IgD-negative memory B cell (primary cell): ENCODE measurements at regions not wholly inside any gene's neighbourhood (a gene's known extent, or its start where the extent isn't known, plus 50 kb on each side); places are given as distances from the start of the nearest gene placed in this dataset.
"Not testable (repeated sequence)": the region's sequence is repeated elsewhere in the genome, so short reads cannot be mapped to it uniquely, and the experiment has no call there.

Source experiments
- H3K27ac Mint-ChIP-seq, 3 donors: one replicate each; pipeline ENCODE4 v1.8.0; 2020 to 2022; ENCODE audit warnings: mild to moderate bottlenecking in 3 of 3, mixed read lengths in 3 of 3, moderate library complexity in 1 of 3
- H3K27me3 Mint-ChIP-seq: one replicate; pipeline ENCODE4 v1.8.0; 2021; ENCODE audit warnings: mixed read lengths
- H3K36me3 Mint-ChIP-seq: one replicate; pipeline ENCODE4 v1.8.0; 2020; ENCODE audit warnings: mild to moderate bottlenecking, mixed read lengths
- H3K4me1 Mint-ChIP-seq, 3 donors: one replicate each; pipeline ENCODE4 v1.8.0; 2020 to 2022; ENCODE audit warnings: mixed read lengths in 3 of 3, mild to moderate bottlenecking in 1 of 3
- H3K4me3 Mint-ChIP-seq, 4 donors: one replicate each; pipeline ENCODE4 v1.8.0; 2020 to 2022; ENCODE audit warnings: mild to moderate bottlenecking in 4 of 4, mixed read lengths in 4 of 4, moderate library complexity in 3 of 4
- H3K9me3 Mint-ChIP-seq, 3 donors: one replicate each; pipeline ENCODE4 v1.8.0; 2020 to 2021; ENCODE audit warnings: mixed read lengths in 3 of 3, mild to moderate bottlenecking in 1 of 3

DNA sequence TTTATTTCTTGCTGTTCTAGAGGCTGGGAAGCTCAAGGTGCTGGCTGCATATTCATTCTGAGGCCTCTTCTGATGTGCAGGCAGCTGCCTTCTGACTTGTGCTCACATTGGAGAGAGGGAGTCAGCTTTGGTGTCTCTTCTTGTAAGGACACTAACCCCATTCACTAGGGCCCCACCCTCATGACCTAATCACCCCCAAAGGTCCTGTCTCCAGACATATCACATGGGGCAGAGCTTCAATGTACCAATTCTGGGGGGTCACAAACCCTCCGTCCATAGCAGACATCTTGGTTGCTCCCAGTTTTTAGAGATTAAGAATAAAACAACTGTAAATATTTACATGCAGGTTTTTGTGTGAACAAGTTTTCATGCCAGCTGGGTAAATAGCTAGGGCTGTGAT is 109.1 kb downstream of the RTP5 start:
- H3K4me1 Mint-ChIP-seq, result peaks cover 12 to 21% (median 19%) of the 10 kb centered on the region in 3 donors
- peaks cover 7% of the 10 kb centered on the region for H3K36me3 Mint-ChIP-seq
- no peaks in the 10 kb centered on the region for H3K9me3 Mint-ChIP-seq
- peak overlapping the region in 2 of 4 donors; percentile 67 to 84 for H3K4me3 Mint-ChIP-seq
- peak overlapping the region in 2 of 3 donors; percentile 23 to 69 for H3K27ac Mint-ChIP-seq
- H3K27me3 Mint-ChIP-seq, result no peaks in the 10 kb centered on the region

DNA sequence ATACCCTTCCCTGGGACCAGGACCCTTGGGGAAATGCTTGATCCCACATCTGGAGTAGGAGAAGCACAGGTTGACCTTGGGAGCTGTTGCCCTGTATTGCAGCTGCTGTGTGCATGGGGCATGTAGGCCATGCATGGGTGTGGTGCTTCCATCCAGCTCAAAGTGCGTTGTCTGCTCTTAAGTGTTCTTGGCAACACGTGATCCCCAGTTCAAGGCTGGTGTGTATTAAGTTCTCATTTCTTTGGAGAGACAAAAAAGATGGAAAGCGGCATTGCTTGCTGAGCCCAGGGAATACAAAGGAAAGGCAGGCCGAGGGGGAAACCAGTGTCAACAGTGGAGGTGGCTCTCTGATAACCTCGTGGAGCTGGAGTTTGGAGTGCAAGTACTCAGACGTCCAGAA is 110.7 kb downstream of the RTP5 start:
- Mint-ChIP-seq H3K9me3 (no peaks in the 10 kb centered on the region), H3K36me3 (peaks cover 7% of the 10 kb centered on the region), H3K27ac (peak overlapping the region in 1 of 3 donors; percentile 69), H3K4me1 (peaks cover 24 to 32% (median 25%) of the 10 kb centered on the region in 3 donors), H3K4me3 (peak overlapping the region in 1 of 4 donors; percentile 67), H3K27me3 (no peaks in the 10 kb centered on the region)

DNA sequence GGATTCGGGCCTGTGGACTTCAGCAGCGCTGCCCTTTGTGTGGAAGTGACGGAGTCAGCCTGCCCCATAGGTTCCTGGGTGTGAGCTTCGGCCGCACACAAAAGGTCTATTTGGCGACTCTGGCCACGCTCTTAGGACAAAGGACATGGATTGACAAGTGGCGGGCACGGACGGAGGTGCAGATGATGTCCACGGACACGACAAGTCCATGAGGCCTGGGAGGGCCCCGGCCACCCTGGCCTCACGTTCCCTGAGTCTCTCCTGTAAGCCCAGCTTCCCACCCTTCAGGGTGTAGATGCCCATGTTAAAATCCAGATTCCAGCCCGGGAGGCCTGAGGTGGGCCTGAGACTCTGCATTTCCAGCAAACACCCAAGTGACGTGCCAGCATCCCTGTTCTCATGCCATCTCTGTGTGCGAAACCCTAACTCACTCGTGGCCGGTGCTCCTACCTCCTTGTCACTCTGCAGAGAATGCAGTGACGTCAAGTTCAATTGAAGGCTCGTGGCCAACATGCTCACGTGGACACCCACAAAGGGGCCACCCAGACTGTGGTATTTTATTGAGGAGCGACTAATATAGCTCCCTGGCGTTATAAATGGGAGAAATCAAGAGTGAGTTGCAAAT is 111.7 kb downstream of the RTP5 start:
- H3K4me1 Mint-ChIP-seq, result peaks cover 27 to 36% (median 29%) of the 10 kb centered on the region in 3 donors
- H3K27me3 Mint-ChIP-seq, result no peaks in the 10 kb centered on the region
- peaks cover 0 to 3% (median 0%) of the 10 kb centered on the region in 3 donors for H3K9me3 Mint-ChIP-seq
- no peak overlapping the region for H3K4me3 Mint-ChIP-seq
- peak overlapping the region in 2 of 3 donors; percentile 69 to 76 for H3K27ac Mint-ChIP-seq
- peaks cover 7% of the 10 kb centered on the region for H3K36me3 Mint-ChIP-seq

DNA sequence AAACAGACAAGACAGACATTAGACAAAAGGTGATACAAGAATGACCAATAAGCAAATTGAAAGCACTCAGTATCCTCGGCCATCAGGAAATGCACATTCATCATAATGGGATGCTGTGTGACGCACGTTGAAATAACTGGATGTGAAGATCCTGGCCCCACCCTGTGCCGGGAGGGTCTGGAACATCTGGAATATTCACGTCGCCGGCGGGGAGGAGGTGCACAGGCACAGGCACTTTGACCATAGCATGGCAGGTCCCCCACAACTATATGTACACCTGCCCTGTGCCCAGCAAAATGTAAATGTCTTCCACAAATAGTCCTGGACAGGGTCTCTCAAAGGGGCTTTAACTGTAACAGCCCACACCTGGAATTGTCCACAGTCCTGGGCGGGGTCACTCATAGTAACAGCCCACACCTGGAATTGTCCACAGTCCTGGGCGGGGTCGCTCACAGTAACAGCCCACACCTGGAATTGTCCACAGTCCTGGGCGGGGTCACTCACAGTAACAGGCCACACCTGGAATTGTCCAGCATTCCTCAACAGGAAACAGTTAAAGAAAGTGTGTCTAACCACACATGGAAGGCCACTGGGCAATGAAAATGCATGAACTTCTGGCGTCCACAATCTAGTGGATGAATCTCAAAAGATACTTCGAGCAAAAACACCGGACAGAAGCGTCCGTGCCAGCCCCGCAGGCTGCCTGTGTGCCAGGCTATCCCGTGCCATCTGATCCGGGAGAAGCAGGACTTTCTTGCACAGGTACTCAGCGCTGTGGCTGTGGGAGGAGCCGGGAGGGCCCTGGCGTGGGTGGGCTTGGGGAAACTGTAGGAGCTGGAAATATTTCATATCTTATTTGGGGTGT is 113.4 kb downstream of the RTP5 start:
- H3K4me3 Mint-ChIP-seq, result peak overlapping the region in 1 of 4 donors; percentile 32
- peaks cover 22 to 27% (median 22%) of the 10 kb centered on the region in 3 donors for H3K4me1 Mint-ChIP-seq
- peaks cover 6% of the 10 kb centered on the region for H3K36me3 Mint-ChIP-seq
- no peaks in the 10 kb centered on the region for H3K27me3 Mint-ChIP-seq
- H3K9me3 Mint-ChIP-seq, result peaks cover 0 to 3% (median 0%) of the 10 kb centered on the region in 3 donors
- peak overlapping the region in 2 of 3 donors; percentile 82 to 87 for H3K27ac Mint-ChIP-seq

DNA sequence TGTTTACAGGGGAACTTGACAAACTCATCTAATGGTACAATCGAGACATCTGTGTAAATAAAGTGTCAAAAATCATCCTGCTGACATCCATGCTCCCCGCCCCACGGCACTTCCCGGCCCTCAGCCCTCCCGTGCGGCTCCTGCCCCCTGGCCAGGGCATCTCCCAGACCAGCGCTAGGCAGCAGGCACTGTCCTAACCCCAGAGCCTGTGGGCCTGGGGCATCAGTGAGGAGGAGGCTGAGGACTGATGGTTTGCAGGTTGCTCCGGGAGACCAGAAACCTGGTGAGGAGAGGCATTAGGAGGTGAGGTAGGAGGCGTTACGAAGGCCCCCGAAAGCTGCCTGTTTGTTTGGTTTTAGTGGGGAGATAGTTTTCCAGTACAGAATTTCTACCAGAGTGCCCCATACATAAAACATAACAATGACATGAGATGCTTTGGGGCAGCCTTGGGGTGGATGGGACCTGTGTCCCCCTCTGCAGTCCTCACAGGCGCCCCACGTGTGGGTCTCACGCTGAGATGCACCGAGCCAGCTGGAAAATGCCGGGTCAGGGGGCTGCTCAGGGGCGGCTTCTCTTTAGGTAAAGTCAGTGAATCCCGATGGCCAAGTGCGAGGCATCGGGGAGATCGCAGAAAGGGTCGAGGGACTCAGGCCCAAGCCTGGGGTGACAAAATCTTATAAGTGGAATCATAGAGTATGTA is 114.2 kb downstream of the RTP5 start:
- peaks cover 5% of the 10 kb centered on the region for H3K36me3 Mint-ChIP-seq
- peak overlapping the region; percentile 57 to 72 (median 62) for H3K4me3 Mint-ChIP-seq
- peak overlapping the region; percentile 87 to 96 (median 96) for H3K27ac Mint-ChIP-seq
- peaks cover 16 to 27% (median 19%) of the 10 kb centered on the region in 3 donors for H3K4me1 Mint-ChIP-seq
- H3K9me3 Mint-ChIP-seq, result peaks cover 0 to 3% (median 0%) of the 10 kb centered on the region in 3 donors
- no peaks in the 10 kb centered on the region for H3K27me3 Mint-ChIP-seq

DNA sequence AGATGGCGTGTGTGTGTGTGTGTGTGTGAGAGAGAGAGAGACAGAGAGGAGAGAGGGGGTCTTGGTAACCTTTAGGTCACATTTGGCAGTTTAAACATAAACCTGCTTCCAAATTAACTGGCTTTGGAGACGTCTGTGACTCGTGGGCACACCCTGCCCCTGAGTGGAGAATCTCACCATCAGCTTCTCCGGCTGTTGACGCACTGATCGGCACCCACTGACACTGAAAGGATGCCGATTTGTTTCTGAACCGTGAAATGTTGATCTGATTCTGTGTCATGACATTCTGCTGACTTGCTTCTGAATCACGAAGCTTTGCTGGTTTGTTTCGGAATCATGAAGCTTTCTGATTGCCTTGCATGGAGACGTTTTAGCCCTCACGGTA is 114.7 kb downstream of the RTP5 start:
- Mint-ChIP-seq H3K36me3 (peaks cover 4% of the 10 kb centered on the region), H3K4me3 (peak overlapping the region in 3 of 4 donors; percentile 57 to 77 (median 58)), H3K9me3 (peaks cover 0 to 3% (median 0%) of the 10 kb centered on the region in 3 donors), H3K27ac (peak overlapping the region; percentile 87 to 96 (median 96)), H3K27me3 (no peaks in the 10 kb centered on the region), H3K4me1 (peaks cover 16 to 28% (median 20%) of the 10 kb centered on the region in 3 donors)

DNA sequence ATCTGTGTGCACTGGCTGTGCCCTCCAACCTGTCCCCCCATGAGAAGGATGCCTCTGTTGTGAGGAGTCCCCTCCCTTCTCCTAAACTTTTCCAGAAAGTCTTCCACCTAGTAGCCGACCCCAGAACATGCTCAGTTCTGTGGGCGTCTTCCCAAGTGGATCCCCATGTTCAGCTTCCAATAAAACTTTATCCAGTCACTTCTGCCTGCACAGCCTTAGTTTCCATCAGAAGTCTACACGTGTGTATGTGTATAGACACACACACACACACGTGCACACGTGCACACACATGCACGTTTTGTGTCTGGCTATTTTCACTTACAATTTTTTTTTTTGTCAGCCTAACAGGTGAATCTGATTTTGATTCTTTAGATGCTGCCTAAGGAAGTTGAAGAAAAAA is 115.1 kb downstream of the RTP5 start:
- peaks cover 0 to 3% (median 0%) of the 10 kb centered on the region in 3 donors for H3K9me3 Mint-ChIP-seq
- peaks cover 4% of the 10 kb centered on the region for H3K36me3 Mint-ChIP-seq
- H3K4me3 Mint-ChIP-seq, result peak overlapping the region; percentile 25 to 77 (median 64)
- H3K27ac Mint-ChIP-seq, result peak overlapping the region; percentile 87 to 96 (median 96)
- H3K27me3 Mint-ChIP-seq, result no peaks in the 10 kb centered on the region
- peaks cover 16 to 29% (median 23%) of the 10 kb centered on the region in 3 donors for H3K4me1 Mint-ChIP-seq

DNA sequence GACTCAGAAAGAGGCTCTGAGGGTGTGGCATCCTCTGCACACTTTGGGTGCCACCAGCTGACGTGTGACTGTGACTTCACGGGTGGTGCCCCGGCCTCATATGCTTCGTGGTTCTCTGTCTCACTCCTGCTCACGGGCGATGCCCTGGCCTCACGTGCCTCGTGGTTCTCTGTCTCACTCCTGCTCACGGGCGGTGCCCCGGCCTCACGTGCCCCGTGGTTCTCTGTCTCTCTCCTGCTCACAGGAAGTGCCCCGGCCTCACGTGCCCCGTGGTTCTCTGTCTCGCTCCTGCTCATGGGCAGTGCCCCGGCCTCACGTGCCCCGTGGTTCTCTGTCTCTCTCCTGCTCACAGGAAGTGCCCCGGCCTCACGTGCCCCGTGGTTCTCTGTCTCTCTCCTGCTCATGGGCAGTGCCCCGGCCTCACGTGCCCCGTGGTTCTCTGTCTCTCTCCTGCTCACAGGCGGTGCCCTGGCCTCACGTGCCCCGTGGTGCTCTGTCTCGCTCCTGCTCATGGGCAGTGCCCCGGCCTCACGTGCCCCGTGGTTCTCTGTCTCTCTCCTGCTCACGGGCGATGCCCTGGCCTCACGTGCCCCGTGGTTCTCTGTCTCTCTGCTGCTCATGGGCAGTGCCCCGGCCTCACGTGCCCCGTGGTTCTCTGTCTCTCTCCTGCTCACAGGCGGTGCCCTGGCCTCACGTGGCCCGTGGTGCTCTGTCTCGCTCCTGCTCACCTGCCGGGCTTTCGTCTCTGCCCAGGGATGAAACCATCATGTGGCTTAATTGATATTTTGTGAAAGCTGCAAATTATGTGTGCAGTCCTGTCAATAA is 115.8 kb downstream of the RTP5 start:
- Mint-ChIP-seq H3K4me1 (peaks cover 16 to 27% (median 23%) of the 10 kb centered on the region in 3 donors), H3K27ac (peak overlapping the region; percentile 87 to 96 (median 96)), H3K4me3 (peak overlapping the region; percentile 16 to 77 (median 68))
- not testable (repeated sequence) for H3K27me3 Mint-ChIP-seq, H3K9me3 Mint-ChIP-seq, H3K36me3 Mint-ChIP-seq

DNA sequence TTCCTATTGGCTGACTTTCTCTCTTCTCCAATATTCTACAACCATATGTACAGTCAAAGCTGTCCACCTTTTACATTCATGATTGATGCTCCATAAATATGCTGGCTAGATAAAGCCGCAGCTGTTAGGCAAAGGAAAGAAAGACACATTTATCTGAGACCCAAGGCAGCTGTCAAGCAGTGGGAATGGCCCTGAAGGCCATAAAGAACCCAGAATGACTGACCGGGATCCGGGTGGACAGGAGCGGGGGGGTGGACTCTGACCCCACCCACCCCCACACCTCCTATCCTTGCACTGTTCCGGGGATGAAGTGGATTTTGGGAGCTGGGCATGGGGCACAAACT is 116.4 kb downstream of the RTP5 start:
- H3K4me1 Mint-ChIP-seq, result peaks cover 16 to 27% (median 26%) of the 10 kb centered on the region in 3 donors
- no peaks in the 10 kb centered on the region for H3K27me3 Mint-ChIP-seq
- H3K4me3 Mint-ChIP-seq, result peak overlapping the region in 3 of 4 donors; percentile 1 to 77 (median 58)
- peaks cover 5% of the 10 kb centered on the region for H3K36me3 Mint-ChIP-seq
- peaks cover 0 to 3% (median 0%) of the 10 kb centered on the region in 3 donors for H3K9me3 Mint-ChIP-seq
- H3K27ac Mint-ChIP-seq, result peak overlapping the region; percentile 87 to 96 (median 96)

DNA sequence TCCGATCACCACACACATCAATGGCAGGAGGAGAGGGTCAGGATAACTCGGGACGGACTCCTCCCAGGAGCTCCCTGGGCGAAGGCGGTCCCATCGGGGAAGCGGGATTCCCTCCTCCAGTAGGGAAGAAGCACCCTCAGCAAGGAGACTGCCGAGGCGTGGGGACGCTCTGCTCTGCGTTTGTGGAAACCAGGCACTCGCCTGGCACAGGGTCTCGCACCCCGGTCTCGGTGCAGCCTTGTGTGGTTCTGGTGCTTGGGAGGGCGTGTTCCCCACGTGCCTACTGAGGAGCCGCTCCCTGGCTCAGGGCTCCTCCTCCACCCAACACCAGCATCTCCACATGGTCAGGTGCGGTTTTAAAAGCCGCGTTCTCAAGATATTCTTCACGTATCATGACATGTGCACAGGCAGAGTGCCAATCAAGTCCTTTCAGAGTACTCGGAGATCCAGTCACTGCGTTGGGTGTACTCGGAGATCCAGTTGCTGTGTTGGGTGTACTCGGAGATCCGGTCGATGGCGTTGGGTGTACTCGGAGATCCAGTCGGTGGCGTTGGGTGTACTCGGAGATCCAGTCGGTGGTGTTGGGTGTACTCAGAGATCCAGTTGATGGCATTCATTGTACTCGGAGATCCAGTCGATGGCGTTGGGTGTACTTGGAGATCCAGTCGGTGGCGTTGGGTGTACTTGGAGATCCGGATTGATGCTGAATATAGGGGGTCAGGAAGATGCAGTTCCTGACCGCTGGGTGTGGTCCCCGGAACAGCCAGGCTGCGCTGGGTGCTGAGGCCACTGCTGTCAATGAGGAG is 117.5 kb downstream of the RTP5 start:
- peaks cover 0 to 3% (median 0%) of the 10 kb centered on the region in 3 donors for H3K9me3 Mint-ChIP-seq
- H3K36me3 Mint-ChIP-seq, result peaks cover 5% of the 10 kb centered on the region
- H3K27ac Mint-ChIP-seq, result peak overlapping the region; percentile 83 to 96 (median 87)
- no peaks in the 10 kb centered on the region for H3K27me3 Mint-ChIP-seq
- peaks cover 10 to 27% (median 26%) of the 10 kb centered on the region in 3 donors for H3K4me1 Mint-ChIP-seq
- H3K4me3 Mint-ChIP-seq, result peak overlapping the region in 2 of 4 donors; percentile 58 to 74

DNA sequence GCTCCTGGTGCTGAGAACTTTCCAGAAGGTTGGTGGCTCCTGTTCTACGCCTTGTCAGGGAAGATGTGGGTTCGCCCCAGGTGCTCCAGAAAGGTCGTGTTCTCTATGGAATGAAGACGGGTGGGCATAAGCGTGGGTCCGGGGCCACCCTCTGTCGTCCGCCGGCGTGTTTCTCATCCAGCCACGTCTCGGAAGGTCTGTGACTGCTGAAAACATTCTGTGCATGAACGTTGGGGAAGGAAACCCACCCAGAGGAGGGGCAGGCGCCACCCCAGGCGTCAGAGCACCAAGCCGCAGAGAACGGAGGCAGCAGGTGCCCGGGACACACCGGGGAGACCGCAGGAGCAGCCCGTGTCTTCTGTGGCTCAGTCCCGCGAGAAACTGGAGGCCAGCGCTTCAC is 118.2 kb downstream of the RTP5 start:
- peak overlapping the region; percentile 76 to 96 (median 87) for H3K27ac Mint-ChIP-seq
- H3K4me3 Mint-ChIP-seq, result peak overlapping the region in 1 of 4 donors; percentile 19
- H3K4me1 Mint-ChIP-seq, result peaks cover 10 to 27% (median 26%) of the 10 kb centered on the region in 3 donors
- no peaks in the 10 kb centered on the region for H3K27me3 Mint-ChIP-seq
- H3K36me3 Mint-ChIP-seq, result peaks cover 5% of the 10 kb centered on the region
- H3K9me3 Mint-ChIP-seq, result peaks cover 0 to 3% (median 0%) of the 10 kb centered on the region in 3 donors

DNA sequence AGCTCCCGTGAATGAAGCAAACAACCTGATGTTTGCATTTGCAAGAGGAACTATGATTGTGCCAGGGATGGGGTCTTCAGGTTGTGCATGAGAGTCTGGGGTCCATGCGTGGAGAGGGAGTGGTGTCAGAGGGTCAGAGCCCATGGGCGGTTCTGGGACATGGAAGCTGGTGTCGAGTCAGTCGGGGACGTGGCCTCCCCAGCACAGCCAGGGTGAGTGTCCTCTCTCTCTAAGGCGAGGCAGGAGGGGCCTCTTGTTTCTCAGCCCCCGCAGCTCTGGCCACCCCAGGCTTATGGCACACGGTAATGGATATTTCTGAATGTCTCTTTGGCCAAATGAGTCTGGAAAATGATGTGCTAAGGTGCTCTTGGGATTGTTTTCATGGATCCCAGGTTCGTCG is 118.6 kb downstream of the RTP5 start:
- Mint-ChIP-seq H3K27ac (peak overlapping the region in 1 of 3 donors; percentile 84), H3K4me3 (peak overlapping the region in 2 of 4 donors; percentile 3 to 19), H3K4me1 (peaks cover 10 to 27% (median 26%) of the 10 kb centered on the region in 3 donors), H3K36me3 (peaks cover 5% of the 10 kb centered on the region), H3K27me3 (no peaks in the 10 kb centered on the region), H3K9me3 (peaks cover 0 to 3% (median 0%) of the 10 kb centered on the region in 3 donors)

DNA sequence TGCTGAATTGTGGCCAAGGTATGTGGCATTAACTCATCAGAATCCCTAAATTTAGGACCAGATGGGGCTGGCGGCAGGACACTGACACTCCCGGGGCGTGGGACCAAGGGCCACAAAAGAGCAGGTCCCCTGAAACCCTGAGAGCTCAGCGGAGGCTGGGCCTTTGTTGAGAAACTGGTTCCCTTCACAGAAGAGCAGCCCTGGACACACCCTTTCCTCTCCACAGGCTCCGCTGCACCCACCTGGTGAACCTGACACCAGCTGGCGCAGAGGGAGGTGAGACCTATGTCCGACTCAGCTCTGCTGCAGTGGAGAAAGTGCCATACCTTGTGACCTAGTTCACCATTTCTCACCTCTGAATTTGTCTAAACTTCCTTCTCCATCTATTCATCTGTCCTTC is 119.5 kb downstream of the RTP5 start:
- Mint-ChIP-seq H3K27me3 (no peaks in the 10 kb centered on the region), H3K36me3 (peaks cover 5% of the 10 kb centered on the region), H3K4me1 (peaks cover 10 to 24% (median 23%) of the 10 kb centered on the region in 3 donors), H3K4me3 (peak overlapping the region in 3 of 4 donors; percentile 39 to 67 (median 52)), H3K9me3 (peaks cover 0 to 3% (median 0%) of the 10 kb centered on the region in 3 donors), H3K27ac (peak overlapping the region in 2 of 3 donors; percentile 84 to 87)
